HG03175 (cell line): ENCODE measurements at regions not wholly inside any gene's neighbourhood (a gene's known extent, or its start where the extent isn't known, plus 50 kb on each side); places are given as distances from the start of the nearest gene placed in this dataset.

ENCODE experiments used
- ATAC-seq: cut with Tn5 transposase; IDR thresholded peaks from one replicate; pipeline ENCODE4 v1.9.1; 2021; ENCODE audit warnings: mild to moderate bottlenecking, moderate library complexity; ENCODE audit not compliant: unreplicated experiment

GRCh38 chr2:185145316-185146121, 547.2 kb downstream of the ZNF804A start:
- no peak for ATAC-seq

- ATAC-seq, result no peak
Observed at GRCh38 chr2:185147361-185147760, 549.0 kb downstream of the ZNF804A start.

GRCh38 chr2:185152186-185152585, 553.9 kb downstream of the ZNF804A start:
- no peak for ATAC-seq

- ATAC-seq, result no peak
Observed at GRCh38 chr2:185161701-185162100, 563.4 kb downstream of the ZNF804A start.

GRCh38 chr2:185174353-185174752, 564.3 kb upstream of the FSIP2 start:
- ATAC-seq, result no peak

- no peak for ATAC-seq
Observed at GRCh38 chr2:185179743-185180142, 558.9 kb upstream of the FSIP2 start.

- no peak for ATAC-seq
Observed at GRCh38 chr2:185181901-185182300, 556.7 kb upstream of the FSIP2 start.

GRCh38 chr2:185185044-185185443, 553.6 kb upstream of the FSIP2 start:
- ATAC-seq, result no peak

GRCh38 chr2:185187421-185187820, 551.2 kb upstream of the FSIP2 start:
- ATAC-seq, result no peak

- no peak for ATAC-seq
Observed at GRCh38 chr2:185188656-185189055, 549.9 kb upstream of the FSIP2 start.

- ATAC-seq, result no peak
Observed at GRCh38 chr2:185201063-185201462, 537.5 kb upstream of the FSIP2 start.

GRCh38 chr2:185202381-185202780, 536.2 kb upstream of the FSIP2 start:
- ATAC-seq, result no peak

- ATAC-seq, result no peak
Observed at GRCh38 chr2:185202945-185203528, 535.6 kb upstream of the FSIP2 start.

- no peak for ATAC-seq
Observed at GRCh38 chr2:185208261-185208660, 530.3 kb upstream of the FSIP2 start.

GRCh38 chr2:185215497-185215896, 523.1 kb upstream of the FSIP2 start:
- ATAC-seq, result no peak

- no peak for ATAC-seq
Observed at GRCh38 chr2:185219981-185220380, 518.6 kb upstream of the FSIP2 start.

- no peak for ATAC-seq
Observed at GRCh38 chr2:185222311-185222710, 516.3 kb upstream of the FSIP2 start.

- ATAC-seq, result no peak
Observed at GRCh38 chr2:185227391-185227790, 511.2 kb upstream of the FSIP2 start.

- ATAC-seq, result no peak
Observed at GRCh38 chr2:185239491-185239890, 499.1 kb upstream of the FSIP2 start.

- ATAC-seq, result no peak
Observed at GRCh38 chr2:185240796-185241195, 497.8 kb upstream of the FSIP2 start.

GRCh38 chr2:185241556-185241955, 497.0 kb upstream of the FSIP2 start:
- no peak for ATAC-seq

GRCh38 chr2:185242462-185242861, 496.1 kb upstream of the FSIP2 start:
- no peak for ATAC-seq

GRCh38 chr2:185245216-185245615, 493.4 kb upstream of the FSIP2 start:
- no peak for ATAC-seq
